HL-60 (cell line): ENCODE measurements at regions not wholly inside any gene's neighbourhood (a gene's known extent, or its start where the extent isn't known, plus 50 kb on each side); places are given as distances from the start of the nearest gene placed in this dataset.

Experiments used
- DNase-seq, 2 experiments: peaks; one replicate each; pipeline ENCODE4 v3.0.0-alpha.2; 2010 to 2020; ENCODE audit warnings: low read depth in 1 of 2, low spot score in 1 of 2
- H3K27ac ChIP-seq: fragments of 250-450 bp; sonication (Bioruptor Pico); replicated peaks from 2 replicates; pipeline ENCODE4 v1.5.1; 2020; ENCODE audit warnings: mild to moderate bottlenecking, moderate library complexity
- H3K27me3 ChIP-seq: fragments of 250-450 bp; sonication (Bioruptor Pico); 2 replicates; pipeline ENCODE4 v1.5.1; 2021; ENCODE audit warnings: mild to moderate bottlenecking, moderate library complexity; ENCODE audit not compliant: insufficient read depth, poor library complexity, severe bottlenecking
- H3K4me3 ChIP-seq: replicated peaks from 2 replicates; pipeline ENCODE4 v1.5.1; 2011; ENCODE audit warnings: mild to moderate bottlenecking, control low read depth, low read length; ENCODE audit not compliant: insufficient read depth
- GABPA ChIP-seq: IDR thresholded peaks from 2 replicates; pipeline ENCODE4 v1.6.1; 2012; ENCODE audit warnings: low read depth
- POLR2AphosphoS5 ChIP-seq: IDR thresholded peaks from 2 replicates; pipeline ENCODE4 v1.6.1; 2012; ENCODE audit warnings: low read depth
- SPI1 ChIP-seq: IDR thresholded peaks from 2 replicates; pipeline ENCODE4 v1.6.1; 2012; ENCODE audit warnings: low read depth, mild to moderate bottlenecking, borderline replicate concordance
- TF ChIP-seq, protein P1 (sequence below): IDR thresholded peaks from one replicate; pipeline ENCODE4 v1.5.1; 2011; ENCODE audit warnings: low read length, control low read depth, inconsistent platforms; ENCODE audit not compliant: insufficient read depth
- TF ChIP-seq, protein P2 (sequence below): IDR thresholded peaks from 2 replicates; pipeline ENCODE4 v1.6.1; 2012; ENCODE audit warnings: low read depth; ENCODE audit not compliant: insufficient replicate concordance

DNA sequence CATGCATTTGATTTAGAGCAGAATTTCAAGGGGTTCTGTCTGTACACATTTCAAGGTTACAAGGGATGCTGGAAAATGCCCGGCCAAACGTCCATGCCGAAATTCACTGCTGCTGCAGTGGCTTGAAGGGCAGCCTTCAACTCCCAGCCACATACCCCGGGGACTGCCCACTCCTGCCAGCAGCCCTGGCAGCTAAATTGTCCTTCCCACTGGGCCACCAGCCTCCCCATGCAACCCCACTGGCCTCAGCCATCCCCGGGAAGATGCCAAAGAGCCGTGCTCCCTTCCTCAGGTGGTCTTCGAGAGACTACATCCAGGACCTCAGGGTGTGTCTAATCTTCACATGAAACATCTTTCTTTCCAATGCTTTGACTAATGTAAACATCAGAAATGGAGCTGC, 478.7 kb upstream of the MYT1L start:
- H3K27me3 ChIP-seq, result no peaks in the 10 kb centered on the region
- TF ChIP-seq POLR2AphosphoS5 (no peak), SPI1 (no peak), GABPA (no peak)
- TF ChIP-seq, protein P1, sequence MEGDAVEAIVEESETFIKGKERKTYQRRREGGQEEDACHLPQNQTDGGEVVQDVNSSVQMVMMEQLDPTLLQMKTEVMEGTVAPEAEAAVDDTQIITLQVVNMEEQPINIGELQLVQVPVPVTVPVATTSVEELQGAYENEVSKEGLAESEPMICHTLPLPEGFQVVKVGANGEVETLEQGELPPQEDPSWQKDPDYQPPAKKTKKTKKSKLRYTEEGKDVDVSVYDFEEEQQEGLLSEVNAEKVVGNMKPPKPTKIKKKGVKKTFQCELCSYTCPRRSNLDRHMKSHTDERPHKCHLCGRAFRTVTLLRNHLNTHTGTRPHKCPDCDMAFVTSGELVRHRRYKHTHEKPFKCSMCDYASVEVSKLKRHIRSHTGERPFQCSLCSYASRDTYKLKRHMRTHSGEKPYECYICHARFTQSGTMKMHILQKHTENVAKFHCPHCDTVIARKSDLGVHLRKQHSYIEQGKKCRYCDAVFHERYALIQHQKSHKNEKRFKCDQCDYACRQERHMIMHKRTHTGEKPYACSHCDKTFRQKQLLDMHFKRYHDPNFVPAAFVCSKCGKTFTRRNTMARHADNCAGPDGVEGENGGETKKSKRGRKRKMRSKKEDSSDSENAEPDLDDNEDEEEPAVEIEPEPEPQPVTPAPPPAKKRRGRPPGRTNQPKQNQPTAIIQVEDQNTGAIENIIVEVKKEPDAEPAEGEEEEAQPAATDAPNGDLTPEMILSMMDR, result no peak
- TF ChIP-seq, protein P2, sequence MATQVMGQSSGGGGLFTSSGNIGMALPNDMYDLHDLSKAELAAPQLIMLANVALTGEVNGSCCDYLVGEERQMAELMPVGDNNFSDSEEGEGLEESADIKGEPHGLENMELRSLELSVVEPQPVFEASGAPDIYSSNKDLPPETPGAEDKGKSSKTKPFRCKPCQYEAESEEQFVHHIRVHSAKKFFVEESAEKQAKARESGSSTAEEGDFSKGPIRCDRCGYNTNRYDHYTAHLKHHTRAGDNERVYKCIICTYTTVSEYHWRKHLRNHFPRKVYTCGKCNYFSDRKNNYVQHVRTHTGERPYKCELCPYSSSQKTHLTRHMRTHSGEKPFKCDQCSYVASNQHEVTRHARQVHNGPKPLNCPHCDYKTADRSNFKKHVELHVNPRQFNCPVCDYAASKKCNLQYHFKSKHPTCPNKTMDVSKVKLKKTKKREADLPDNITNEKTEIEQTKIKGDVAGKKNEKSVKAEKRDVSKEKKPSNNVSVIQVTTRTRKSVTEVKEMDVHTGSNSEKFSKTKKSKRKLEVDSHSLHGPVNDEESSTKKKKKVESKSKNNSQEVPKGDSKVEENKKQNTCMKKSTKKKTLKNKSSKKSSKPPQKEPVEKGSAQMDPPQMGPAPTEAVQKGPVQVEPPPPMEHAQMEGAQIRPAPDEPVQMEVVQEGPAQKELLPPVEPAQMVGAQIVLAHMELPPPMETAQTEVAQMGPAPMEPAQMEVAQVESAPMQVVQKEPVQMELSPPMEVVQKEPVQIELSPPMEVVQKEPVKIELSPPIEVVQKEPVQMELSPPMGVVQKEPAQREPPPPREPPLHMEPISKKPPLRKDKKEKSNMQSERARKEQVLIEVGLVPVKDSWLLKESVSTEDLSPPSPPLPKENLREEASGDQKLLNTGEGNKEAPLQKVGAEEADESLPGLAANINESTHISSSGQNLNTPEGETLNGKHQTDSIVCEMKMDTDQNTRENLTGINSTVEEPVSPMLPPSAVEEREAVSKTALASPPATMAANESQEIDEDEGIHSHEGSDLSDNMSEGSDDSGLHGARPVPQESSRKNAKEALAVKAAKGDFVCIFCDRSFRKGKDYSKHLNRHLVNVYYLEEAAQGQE, result no peak
- H3K4me3 ChIP-seq, result no peak overlapping the region
- H3K27ac ChIP-seq, result no peak overlapping the region
- DNase-seq, result no peak

DNA sequence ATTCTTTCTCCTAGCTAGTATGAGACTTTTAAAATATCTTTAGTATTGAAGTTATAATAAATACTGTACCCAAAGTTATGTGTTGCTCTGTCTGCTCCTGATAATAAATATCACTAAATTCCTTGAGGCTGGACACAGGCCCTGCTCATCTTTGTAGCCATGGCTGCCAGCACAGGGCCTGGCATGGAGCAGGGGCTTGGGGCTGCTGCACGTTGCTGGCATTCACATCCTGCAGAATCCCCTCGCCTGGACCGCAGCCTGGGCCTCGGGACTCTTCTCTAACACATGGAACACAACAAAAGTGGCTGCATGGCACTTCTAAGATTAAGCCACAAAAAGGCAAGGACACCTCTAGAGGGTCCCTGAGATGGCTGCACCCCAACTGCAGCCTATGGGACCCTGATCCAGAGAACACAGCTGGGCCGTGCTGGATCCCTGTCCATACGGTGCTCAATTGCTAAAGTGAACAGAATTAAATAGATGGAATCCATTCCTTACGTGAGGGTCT, 477.5 kb upstream of the MYT1L start:
- no peak for DNase-seq
- no peak for TF ChIP-seq POLR2AphosphoS5
- no peak overlapping the region for H3K4me3 ChIP-seq
- no peaks in the 10 kb centered on the region for H3K27me3 ChIP-seq
- no peak overlapping the region for H3K27ac ChIP-seq

DNA sequence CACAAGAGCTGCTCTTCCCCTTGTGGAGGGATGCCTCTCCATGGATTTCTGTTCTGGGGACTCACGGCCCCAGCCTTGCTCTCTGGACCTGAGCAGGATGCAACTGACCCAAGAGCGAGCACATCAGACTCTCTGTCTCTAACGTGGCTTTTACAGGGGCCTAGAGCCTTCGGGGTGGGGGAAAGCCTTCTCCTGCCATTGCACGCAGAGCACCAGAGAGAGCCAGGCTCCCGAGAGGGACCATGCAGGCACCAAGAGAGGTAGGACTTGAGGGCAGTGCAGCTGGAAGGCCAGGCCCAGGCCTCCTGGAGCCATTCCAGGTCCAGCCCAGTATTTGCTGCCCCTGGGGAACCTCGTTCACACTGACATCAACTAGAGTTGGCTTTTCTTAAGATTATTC, 475.6 kb upstream of the MYT1L start:
- Histone ChIP-seq H3K27ac (no peak overlapping the region), H3K4me3 (no peak overlapping the region), H3K27me3 (no peaks in the 10 kb centered on the region)
- DNase-seq, result no peak
- TF ChIP-seq SPI1 (no peak), GABPA (no peak), POLR2AphosphoS5 (no peak)
- TF ChIP-seq, protein P1, result no peak
- TF ChIP-seq, protein P2, result no peak

DNA sequence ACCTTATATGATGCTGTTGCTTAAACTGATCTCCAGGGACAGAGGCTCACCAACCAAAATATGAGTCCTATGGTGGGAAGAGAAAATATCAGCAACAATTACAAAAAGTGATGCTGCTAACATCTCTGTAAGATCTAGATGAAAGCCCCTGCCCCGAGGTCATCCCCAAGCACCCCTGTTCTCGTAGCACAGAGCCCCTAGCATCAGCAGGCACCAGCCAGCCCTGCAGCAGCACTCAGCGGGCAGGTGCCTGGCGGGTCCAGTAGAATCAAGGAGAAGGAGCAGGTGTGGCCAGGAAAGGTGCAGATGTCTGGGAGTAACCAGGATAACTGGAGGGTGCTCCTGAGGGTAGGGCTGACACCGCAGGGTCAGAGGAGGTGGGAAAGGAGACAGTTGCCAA, 474.2 kb upstream of the MYT1L start:
- TF ChIP-seq GABPA (no peak), POLR2AphosphoS5 (no peak), SPI1 (no peak)
- TF ChIP-seq, protein P2, result no peak
- TF ChIP-seq, protein P1, result no peak
- DNase-seq, result no peak
- Histone ChIP-seq H3K27ac (no peak overlapping the region), H3K27me3 (no peaks in the 10 kb centered on the region), H3K4me3 (no peak overlapping the region)
